Adrenal gland (tissue), 5 donors: ENCODE measurements at regions not wholly inside any gene's neighbourhood (a gene's known extent, or its start where the extent isn't known, plus 50 kb on each side); places are given as distances from the start of the nearest gene placed in this dataset.

ENCODE experiments used
- POLR2A ChIP-seq, 2 donors: fragments of 450-650 bp; IDR thresholded peaks; one replicate each; pipeline ENCODE4 v1.6.1; 2017; ENCODE audit warnings: antibody characterized with exemption in 2 of 2, mild to moderate bottlenecking in 2 of 2, moderate library complexity in 1 of 2
- TF ChIP-seq, protein P1 (sequence below), 6 experiments: fragments of 450-650 bp in 4 of 6; fragments of 200-600 bp in 2 of 6; sonication (generic) in 1 of 6; IDR thresholded peaks; 1 replicate in 5 of 6; 2 replicates in 1 of 6; pipeline versions ENCODE4 v1.5.1 to v1.8.0; 2016 to 2021; ENCODE audit warnings: antibody characterized with exemption in 6 of 6, mild to moderate bottlenecking in 2 of 6, moderate library complexity in 1 of 6
- donor health status: DM: no; HTN: no; CAD: no.

DNA sequence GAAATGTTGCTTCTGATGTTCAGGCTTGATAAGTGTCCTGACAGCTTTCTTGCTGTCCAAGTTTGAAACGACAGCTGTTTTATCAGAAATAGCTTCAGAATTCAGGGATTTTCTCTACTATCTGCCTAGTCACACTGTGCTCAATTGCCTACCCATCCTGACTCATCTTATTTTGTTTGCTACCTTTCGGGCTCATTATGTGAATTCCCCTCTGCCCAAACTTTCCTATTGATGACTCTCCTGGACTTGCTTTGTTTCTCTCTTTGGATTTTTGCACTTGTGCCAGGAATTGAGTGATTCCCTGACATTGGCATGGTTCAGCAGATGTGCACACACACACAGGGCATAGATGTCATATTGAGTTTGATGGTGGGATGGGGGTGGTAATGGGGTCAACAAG, 1052.6 kb upstream of the PIK3C3 start:
- TF ChIP-seq, protein P1, sequence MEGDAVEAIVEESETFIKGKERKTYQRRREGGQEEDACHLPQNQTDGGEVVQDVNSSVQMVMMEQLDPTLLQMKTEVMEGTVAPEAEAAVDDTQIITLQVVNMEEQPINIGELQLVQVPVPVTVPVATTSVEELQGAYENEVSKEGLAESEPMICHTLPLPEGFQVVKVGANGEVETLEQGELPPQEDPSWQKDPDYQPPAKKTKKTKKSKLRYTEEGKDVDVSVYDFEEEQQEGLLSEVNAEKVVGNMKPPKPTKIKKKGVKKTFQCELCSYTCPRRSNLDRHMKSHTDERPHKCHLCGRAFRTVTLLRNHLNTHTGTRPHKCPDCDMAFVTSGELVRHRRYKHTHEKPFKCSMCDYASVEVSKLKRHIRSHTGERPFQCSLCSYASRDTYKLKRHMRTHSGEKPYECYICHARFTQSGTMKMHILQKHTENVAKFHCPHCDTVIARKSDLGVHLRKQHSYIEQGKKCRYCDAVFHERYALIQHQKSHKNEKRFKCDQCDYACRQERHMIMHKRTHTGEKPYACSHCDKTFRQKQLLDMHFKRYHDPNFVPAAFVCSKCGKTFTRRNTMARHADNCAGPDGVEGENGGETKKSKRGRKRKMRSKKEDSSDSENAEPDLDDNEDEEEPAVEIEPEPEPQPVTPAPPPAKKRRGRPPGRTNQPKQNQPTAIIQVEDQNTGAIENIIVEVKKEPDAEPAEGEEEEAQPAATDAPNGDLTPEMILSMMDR (IDR thresholded peaks at IDR 0.05): no peak
- no peak for TF ChIP-seq POLR2A (IDR thresholded peaks at IDR 0.05)
